ENCODE measurements at regions not wholly inside any gene's neighbourhood (a gene's known extent, or its start where the extent isn't known, plus 50 kb on each side); places are given as distances from the start of the nearest gene placed in this dataset.
"Not testable (repeated sequence)": the region's sequence is repeated elsewhere in the genome, so short reads cannot be mapped to it uniquely, and the experiment has no call there.

GRCh38 chr1:185647597-185648267 is 86.5 kb upstream of the HMCN1 start:
- intact Hi-C loops (cut with DNase I); DNase-seq: not testable (repeated sequence)

GRCh38 chr1:185646202-185646683 is 87.9 kb upstream of the HMCN1 start:
- intact Hi-C loops (cut with DNase I) = no loop called here
- peak in 17 of 42 donors; percentile 9 to 60 (median 31) for DNase-seq

DNA sequence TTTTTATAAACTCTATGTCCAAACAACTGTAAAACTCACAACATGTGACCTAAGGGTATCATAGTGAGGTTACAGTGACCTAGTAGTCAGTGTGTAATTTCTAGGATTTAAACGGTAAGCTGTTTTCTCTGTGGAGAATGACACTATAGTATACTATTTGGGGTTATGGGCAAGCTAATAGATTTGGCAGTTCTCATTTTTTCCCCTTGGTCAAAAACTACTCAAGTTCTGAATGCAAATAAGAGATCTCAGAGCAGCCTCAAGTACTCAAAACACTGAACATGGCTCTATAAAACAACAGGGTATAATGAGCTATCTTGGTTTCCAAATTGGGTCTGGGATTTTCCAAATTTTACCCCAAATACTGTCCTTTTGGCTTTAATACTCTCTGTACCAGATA is 88.5 kb upstream of the HMCN1 start:
- no peak for DNase-seq
- intact Hi-C loops (cut with DNase I) = no loop called here

- intact Hi-C loops (cut with DNase I) = no loop called here
- no peak for DNase-seq
Observed at GRCh38 chr1:185645162-185645640, 89.0 kb upstream of the HMCN1 start.

GRCh38 chr1:185644531-185644930 is 89.7 kb upstream of the HMCN1 start:
- DNase-seq = no peak
- intact Hi-C loops (cut with DNase I) = no loop called here

GRCh38 chr1:185636848-185637247 is 97.3 kb upstream of the HMCN1 start:
- no peak for DNase-seq
- intact Hi-C loops (cut with DNase I) = no loop called here

GRCh38 chr1:185634704-185635103 is 99.5 kb upstream of the HMCN1 start:
- no peak for DNase-seq
- intact Hi-C loops (cut with DNase I) = no loop called here

DNA sequence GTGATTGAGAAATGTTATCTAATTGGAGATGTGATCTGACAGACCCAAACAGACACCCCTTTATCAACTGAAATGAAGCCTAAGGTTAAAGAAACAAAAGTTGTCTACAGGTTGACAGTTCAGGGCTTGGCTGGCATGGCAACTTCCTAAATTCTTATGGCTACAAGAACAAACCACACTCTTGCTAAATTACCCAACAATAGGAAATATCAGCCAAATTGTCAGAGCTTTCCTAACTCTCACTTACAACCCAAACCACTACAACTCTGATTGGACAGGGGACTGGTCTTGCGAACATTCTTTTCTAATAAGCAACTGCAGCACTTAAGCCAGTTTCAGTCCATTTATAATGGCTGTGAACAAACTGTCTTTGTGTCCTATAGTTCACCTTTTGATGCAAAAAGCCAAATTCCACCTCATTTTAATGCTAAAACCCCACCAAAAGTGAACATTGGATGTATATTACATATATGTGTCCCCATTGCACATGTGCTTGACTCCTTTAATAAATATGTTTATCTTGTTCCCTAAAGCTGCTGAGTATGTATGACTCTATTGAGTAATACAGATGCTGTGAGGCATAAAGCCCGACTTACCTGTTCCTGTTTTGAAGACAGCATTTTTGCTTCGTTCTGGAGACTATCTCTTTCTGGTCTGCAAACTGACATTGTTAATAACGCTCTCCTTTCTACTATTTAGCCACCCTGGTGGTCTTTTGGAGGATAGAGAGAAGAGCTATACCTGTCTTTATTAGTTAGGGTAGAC is 101.3 kb upstream of the HMCN1 start:
- DNase-seq = no peak
- intact Hi-C loops (cut with DNase I) = no loop called here

DNA sequence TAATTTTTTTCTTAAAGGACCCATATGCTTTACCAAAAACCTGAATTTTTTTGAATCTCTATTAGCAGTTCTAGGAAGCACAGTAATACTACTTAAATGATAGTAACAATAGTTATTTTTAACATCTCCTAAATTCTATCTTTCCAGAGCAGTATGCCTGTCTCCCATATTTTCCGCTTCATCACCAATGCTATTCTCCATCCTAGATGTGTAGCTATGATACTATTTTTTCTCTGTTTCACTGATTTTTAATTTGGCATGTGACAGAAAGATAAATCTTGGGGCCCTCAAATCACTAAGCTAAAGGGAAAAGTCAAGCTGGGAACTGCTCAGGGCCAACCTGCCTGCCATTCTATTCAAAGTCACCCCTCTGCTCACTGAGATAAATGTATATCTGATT is 102.3 kb upstream of the HMCN1 start:
- intact Hi-C loops (cut with DNase I) = no loop called here
- no peak for DNase-seq

- no peak for DNase-seq
- intact Hi-C loops (cut with DNase I) = no loop called here
Observed at GRCh38 chr1:185627761-185628501, 106.3 kb upstream of the HMCN1 start.

- intact Hi-C loops (cut with DNase I) = no loop called here
- DNase-seq = no peak
Observed at GRCh38 chr1:185627171-185627570, 107.0 kb upstream of the HMCN1 start.

DNA sequence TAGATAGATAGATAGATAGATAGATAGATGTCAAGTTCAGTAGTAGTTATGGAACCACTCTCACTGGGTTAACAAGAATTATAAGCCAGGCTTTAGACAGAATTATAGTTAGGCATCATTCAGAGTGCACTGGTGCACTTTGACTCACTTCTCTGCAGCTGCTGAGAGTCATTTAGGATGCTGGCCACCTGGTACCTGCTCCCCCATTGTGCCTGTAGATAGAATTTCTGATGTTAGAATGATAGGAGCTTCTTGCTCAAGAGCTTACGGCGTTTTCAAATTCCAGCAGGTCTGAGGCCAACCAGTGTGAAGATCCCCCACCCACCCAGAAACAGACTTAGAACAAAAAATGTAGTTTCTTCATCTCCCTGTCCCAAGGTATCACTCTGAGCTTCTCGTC is 107.8 kb upstream of the HMCN1 start:
- intact Hi-C loops (cut with DNase I) = no loop called here
- DNase-seq = no peak

DNA sequence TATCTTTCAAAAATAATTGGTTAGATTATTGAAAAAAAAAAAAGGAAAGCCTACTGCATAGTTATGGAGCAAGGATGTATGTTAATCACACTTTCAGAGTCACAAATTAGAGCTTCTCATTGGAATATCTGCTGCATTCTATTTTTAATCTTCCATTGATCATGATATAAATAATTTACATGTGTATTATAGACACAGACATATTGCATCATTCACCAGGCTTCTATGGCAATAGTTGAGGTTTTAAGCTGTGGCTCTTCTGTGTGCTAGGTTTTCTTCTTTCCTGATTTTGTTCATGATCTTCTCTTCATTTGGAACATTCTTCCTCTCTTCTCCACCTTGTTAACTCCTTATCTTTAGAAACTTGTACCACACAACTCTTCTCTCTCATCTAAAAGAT is 123.2 kb upstream of the HMCN1 start:
- DNase-seq = no peak
- intact Hi-C loops (cut with DNase I) = no loop called here

DNA sequence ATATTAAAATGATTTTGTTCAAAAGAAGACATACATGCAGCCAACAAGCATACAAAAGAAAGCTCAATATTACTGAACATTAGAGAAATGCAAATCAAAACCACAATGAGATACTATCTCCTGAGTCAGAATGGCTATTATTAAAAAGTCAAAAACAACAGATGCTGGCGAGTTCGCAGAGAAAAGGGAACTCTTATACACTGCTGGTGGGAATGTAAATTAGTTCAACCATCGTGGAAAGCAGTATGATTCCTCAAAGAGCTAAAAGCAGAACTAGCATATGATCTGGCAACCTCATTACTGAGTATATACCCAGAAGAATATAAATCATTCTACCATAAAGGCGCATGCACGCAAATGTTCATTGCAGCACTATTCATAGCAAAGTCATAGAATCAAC is 126.0 kb upstream of the HMCN1 start:
- no peak for DNase-seq
- intact Hi-C loops (cut with DNase I) = no loop called here

DNA sequence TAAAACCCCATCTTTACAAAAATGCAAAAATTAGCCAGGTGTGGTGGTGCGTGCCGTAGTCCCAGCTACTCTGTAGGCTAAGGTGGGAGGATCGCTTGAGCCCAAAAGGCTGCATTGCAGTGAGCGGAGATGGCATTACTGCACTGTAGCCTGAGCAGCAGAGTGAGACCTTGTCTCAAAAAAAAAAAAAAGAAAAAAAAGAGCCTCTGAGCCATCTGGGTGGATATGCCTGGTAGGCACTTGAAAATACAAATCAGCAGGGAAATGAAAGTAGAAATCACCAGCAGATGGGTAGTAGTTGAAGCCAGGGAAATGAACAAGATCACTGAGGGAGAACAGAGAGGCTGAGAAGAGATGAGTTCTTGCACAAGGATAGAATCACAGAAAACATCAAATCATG is 131.0 kb upstream of the HMCN1 start:
- no peak for DNase-seq
- intact Hi-C loops (cut with DNase I) = no loop called here

DNA sequence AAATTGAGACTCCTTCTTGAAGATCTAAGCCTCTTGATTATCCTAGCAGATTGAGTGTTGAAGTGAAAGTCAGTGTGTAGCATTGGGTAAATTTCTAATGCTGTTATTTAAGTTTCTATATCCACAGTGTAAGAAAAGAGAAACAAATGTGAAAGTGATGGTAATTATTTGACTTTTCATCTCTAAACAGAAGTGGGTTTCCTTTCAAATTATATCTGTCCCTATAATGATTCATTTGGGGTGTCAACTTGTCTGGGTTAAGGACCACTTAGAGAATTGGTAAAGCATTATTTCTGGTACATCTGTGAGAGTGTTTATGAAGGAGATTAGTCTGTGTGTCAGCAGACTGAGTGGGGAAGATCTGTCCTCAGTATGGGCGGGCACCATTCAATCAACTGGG is 133.0 kb upstream of the HMCN1 start:
- no peak for DNase-seq
- intact Hi-C loops (cut with DNase I) = no loop called here

DNA sequence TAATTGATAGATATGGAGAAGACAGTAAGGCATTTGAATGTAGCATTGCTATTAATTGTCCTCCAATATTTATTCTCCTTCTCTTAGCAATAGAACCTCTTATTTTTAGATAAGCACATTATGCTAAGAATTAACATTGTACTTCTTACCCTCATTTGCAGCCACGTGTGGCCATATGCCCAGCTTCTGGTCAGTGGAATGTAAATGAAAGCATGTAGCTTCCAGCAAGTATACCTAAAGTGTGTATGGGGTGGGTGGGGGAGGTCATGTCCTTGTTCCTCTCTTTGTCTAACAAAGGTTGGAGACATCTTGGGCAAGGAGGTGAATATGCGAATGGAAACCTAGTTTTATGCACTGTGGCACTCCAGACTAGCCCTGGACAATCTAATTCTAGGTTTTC is 133.6 kb upstream of the HMCN1 start:
- intact Hi-C loops (cut with DNase I) = no loop called here
- no peak for DNase-seq

DNA sequence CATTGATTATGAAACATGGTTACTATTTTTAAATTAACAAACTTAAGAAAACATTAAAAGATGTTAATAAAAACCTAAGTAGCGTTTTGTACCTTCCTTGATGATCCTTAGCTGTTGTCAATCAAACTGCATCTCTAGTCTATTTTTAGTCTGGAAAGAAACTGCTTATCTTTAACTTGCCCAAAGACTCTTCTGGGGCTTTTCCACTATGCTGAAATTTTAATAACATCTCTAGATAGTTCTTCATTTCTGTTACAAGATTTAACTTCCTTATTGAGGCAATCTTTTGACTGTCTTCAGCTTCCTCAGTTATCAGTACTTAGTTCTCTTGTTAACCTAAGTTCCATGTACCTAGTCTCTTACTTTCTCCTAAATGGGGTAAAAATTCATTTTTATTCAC is 135.9 kb upstream of the HMCN1 start:
- no peak for DNase-seq
- intact Hi-C loops (cut with DNase I) = no loop called here

DNA sequence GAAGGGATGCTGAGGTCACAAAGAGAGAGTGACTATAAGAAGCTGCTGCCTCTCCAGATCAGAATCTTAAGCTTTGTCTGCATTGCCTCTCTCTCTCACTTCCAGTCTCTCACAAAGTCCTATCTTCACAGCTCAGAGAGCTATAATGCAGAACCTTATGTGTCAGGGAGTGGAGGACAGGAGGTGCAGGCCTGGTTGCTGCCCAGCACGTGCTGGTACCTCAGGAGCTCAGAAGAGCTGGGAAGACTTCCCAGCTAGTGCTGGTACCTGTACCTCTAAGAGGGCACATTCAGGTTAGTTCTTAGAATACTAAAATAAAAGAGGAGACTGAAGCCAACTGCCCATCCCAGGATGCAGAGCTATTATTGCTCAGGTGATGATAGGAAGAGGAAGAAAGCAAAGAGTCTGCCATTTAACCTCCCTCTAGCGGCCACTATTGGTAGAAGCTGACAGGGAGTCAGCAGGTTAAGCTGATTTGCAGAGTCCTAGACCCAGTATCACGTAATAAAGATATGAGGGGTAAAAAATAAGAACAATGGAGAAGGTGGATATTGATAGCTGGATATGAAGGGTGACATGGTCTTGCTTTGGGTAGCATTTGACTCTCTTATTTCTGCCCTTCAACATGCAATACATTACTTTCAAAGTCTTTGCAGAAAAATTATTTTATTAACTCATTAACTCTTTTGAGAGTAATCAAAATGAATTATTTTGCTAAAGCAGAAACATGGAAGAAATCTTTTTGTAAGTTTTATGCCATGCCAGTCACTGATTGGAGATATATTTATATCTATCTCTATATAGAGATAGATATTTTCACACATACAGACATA is 138.1 kb upstream of the HMCN1 start:
- DNase-seq = peak in 10 of 42 donors; percentile 5 to 59 (median 17)
- intact Hi-C loops (cut with DNase I) = no loop called here
